Stomach (tissue), 4 donors: ENCODE measurements at regions not wholly inside any gene's neighbourhood (a gene's known extent, or its start where the extent isn't known, plus 50 kb on each side); places are given as distances from the start of the nearest gene placed in this dataset.

Source experiments
- POLR2A ChIP-seq, 4 donors: fragments of 450-650 bp; IDR thresholded peaks; one replicate each; pipeline ENCODE4 v1.6.1; 2016; ENCODE audit warnings: antibody characterized with exemption in 4 of 4, control low read depth in 2 of 4, mild to moderate bottlenecking in 1 of 4, moderate library complexity in 1 of 4
- POLR2AphosphoS5 ChIP-seq, 3 donors: sonication (generic); formaldehyde crosslinking; IDR thresholded peaks; one replicate each; pipeline ENCODE4 v1.6.1; 2016; ENCODE audit warnings: antibody characterized with exemption in 3 of 3
- TF ChIP-seq, protein P1 (sequence below), 7 experiments: fragments of 450-650 bp in 4 of 7; fragments of 200-600 bp in 3 of 7; sonication (generic) in 3 of 7; IDR thresholded peaks; one replicate each; pipeline ENCODE4 v1.5.1; 2016 to 2019; ENCODE audit warnings: antibody characterized with exemption in 7 of 7, control low read depth in 2 of 7, mild to moderate bottlenecking in 1 of 7

DNA sequence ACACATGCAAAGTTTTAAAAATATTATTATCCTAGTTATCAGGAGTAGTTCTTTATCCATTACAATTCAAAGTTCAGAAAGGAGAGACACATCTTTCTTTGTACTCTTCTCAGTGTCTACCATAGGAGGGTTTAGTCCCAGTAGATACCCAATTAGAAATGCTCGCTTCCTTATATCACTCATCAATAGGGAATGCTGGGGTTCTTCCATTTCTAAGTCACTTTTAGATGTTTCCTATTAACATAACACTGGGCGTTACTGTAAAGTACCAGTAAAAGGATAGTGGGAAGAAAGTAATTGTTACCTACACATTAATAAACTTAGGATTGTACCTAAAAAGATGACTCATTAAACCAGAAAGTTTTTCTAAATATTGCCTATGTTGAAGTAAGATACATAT is 348.3 kb upstream of the CDH6 start:
- TF ChIP-seq, protein P1, sequence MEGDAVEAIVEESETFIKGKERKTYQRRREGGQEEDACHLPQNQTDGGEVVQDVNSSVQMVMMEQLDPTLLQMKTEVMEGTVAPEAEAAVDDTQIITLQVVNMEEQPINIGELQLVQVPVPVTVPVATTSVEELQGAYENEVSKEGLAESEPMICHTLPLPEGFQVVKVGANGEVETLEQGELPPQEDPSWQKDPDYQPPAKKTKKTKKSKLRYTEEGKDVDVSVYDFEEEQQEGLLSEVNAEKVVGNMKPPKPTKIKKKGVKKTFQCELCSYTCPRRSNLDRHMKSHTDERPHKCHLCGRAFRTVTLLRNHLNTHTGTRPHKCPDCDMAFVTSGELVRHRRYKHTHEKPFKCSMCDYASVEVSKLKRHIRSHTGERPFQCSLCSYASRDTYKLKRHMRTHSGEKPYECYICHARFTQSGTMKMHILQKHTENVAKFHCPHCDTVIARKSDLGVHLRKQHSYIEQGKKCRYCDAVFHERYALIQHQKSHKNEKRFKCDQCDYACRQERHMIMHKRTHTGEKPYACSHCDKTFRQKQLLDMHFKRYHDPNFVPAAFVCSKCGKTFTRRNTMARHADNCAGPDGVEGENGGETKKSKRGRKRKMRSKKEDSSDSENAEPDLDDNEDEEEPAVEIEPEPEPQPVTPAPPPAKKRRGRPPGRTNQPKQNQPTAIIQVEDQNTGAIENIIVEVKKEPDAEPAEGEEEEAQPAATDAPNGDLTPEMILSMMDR (IDR thresholded peaks at IDR 0.05): no peak
- TF ChIP-seq POLR2AphosphoS5 (IDR thresholded peaks at IDR 0.05): no peak
- TF ChIP-seq POLR2A (IDR thresholded peaks at IDR 0.05): no peak
